Type B pancreatic cell (in vitro differentiated cells): ENCODE measurements at regions not wholly inside any gene's neighbourhood (a gene's known extent, or its start where the extent isn't known, plus 50 kb on each side); places are given as distances from the start of the nearest gene placed in this dataset.

Experiments
- DNase-seq: peaks from one replicate; pipeline ENCODE4 v3.0.0; 2021; ENCODE audit warnings: mixed read lengths; ENCODE audit not compliant: unreplicated experiment; ENCODE audit errors: extremely low spot score
- H3K27ac Mint-ChIP-seq: 2 replicates; pipeline ENCODE4 v1.8.0; 2021; ENCODE audit warnings: mild to moderate bottlenecking, mixed read lengths
- H3K27me3 Mint-ChIP-seq: 2 replicates; pipeline ENCODE4 v1.8.0; 2021; ENCODE audit warnings: mixed read lengths
- H3K36me3 Mint-ChIP-seq: 2 replicates; pipeline ENCODE4 v1.8.0; 2021; ENCODE audit warnings: mixed read lengths
- H3K4me1 Mint-ChIP-seq: one replicate; pipeline ENCODE4 v1.8.0; 2021; ENCODE audit warnings: mixed read lengths; ENCODE audit not compliant: unreplicated experiment
- H3K4me3 Mint-ChIP-seq: 2 replicates; pipeline ENCODE4 v1.8.0; 2021; ENCODE audit warnings: mild to moderate bottlenecking, mixed read lengths
- H3K9me3 Mint-ChIP-seq: 2 replicates; pipeline ENCODE4 v1.8.0; 2021; ENCODE audit warnings: mixed read lengths
- TF ChIP-seq, protein P1 (sequence below): fragments of 200-600 bp; sonication (generic); conservative IDR thresholded peaks from 2 replicates; pipeline ENCODE4 v1.5.0; 2021; ENCODE audit warnings: antibody characterized with exemption, mild to moderate bottlenecking

DNA sequence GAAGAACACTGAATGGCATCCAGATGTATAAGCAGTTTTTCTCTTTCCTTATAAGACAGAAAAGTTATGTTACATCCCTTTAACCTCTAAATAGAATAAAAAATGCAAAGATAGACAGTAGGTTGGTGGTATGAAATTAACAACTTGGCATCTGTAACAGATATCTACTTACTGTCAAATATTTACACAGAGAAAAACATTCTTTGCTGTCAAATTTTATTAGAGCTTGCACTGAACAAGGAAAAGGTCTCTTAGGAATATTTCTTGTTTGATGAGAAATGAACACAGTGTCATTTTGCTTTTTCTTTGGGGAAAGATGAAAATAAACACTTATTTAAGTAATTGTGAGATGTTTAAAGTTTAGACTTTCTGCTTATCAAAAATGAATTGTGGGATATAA is 65.6 kb upstream of the PCDH15 start:
- TF ChIP-seq, protein P1, sequence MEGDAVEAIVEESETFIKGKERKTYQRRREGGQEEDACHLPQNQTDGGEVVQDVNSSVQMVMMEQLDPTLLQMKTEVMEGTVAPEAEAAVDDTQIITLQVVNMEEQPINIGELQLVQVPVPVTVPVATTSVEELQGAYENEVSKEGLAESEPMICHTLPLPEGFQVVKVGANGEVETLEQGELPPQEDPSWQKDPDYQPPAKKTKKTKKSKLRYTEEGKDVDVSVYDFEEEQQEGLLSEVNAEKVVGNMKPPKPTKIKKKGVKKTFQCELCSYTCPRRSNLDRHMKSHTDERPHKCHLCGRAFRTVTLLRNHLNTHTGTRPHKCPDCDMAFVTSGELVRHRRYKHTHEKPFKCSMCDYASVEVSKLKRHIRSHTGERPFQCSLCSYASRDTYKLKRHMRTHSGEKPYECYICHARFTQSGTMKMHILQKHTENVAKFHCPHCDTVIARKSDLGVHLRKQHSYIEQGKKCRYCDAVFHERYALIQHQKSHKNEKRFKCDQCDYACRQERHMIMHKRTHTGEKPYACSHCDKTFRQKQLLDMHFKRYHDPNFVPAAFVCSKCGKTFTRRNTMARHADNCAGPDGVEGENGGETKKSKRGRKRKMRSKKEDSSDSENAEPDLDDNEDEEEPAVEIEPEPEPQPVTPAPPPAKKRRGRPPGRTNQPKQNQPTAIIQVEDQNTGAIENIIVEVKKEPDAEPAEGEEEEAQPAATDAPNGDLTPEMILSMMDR: no peak
- no peak for DNase-seq
- Mint-ChIP-seq H3K36me3 (no peaks in the 10 kb centered on the region), H3K27me3 (no peaks in the 10 kb centered on the region), H3K9me3 (no peaks in the 10 kb centered on the region), H3K4me3 (no peak overlapping the region), H3K27ac (no peak overlapping the region), H3K4me1 (no peaks in the 10 kb centered on the region)

DNA sequence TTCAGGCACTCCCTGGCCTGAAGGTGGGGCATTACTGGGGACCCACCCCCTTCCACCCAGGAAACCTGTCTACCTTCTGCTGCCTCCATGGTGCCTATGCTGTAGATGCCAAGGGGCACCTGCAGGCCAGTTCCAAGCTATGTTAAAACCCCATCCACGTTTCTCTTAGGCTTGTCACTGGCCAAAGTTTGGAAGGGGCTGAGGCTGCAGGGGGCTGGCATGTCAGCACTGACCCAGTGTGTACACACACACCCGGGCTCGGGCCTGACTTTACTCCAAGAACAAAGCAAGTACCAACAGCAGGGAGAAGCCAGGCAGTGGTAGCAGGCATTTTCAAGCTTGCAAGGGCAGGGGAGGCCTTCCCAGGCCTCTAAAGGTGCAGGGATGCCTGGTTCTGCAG is 53.8 kb upstream of the PCDH15 start:
- Mint-ChIP-seq H3K4me1 (no peaks in the 10 kb centered on the region), H3K27me3 (no peaks in the 10 kb centered on the region), H3K9me3 (no peaks in the 10 kb centered on the region), H3K36me3 (no peaks in the 10 kb centered on the region), H3K27ac (no peak overlapping the region), H3K4me3 (no peak overlapping the region)
- TF ChIP-seq, protein P1: no peak
- no peak for DNase-seq

GRCh38 chr10:54854389-54854788 is 53.4 kb upstream of the PCDH15 start:
- no peak overlapping the region for H3K27ac Mint-ChIP-seq
- TF ChIP-seq, protein P1: no peak
- no peak overlapping the region for H3K4me3 Mint-ChIP-seq
- DNase-seq: no peak
- H3K27me3 Mint-ChIP-seq: no peaks in the 10 kb centered on the region
- no peaks in the 10 kb centered on the region for H3K36me3 Mint-ChIP-seq
- no peaks in the 10 kb centered on the region for H3K9me3 Mint-ChIP-seq
- H3K4me1 Mint-ChIP-seq: no peaks in the 10 kb centered on the region

DNA sequence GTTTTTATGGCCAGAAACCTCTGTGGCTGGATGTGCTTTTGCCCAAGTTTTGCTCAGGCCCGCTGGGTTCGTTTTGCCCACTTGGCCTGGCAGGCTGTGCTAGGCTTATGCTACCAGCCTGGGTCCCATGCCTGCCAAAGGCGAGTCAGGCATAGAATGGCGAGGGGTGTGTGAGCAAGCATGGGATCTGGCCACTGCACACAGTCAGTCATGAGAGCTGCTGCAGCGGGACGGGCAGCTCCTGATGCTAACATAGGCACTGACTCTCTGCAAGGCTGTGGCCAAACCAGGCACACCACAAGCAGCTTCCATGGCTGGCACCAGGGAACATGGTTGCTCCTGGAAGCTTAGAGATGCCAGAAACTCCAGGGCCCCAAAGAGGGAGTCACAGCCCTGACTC is 52.9 kb upstream of the PCDH15 start:
- H3K36me3 Mint-ChIP-seq: no peaks in the 10 kb centered on the region
- TF ChIP-seq, protein P1: no peak
- H3K27ac Mint-ChIP-seq: no peak overlapping the region
- no peaks in the 10 kb centered on the region for H3K27me3 Mint-ChIP-seq
- no peaks in the 10 kb centered on the region for H3K4me1 Mint-ChIP-seq
- no peaks in the 10 kb centered on the region for H3K9me3 Mint-ChIP-seq
- H3K4me3 Mint-ChIP-seq: no peak overlapping the region
- DNase-seq: no peak
